T-helper 1 cell (primary cell): ENCODE measurements at regions not wholly inside any gene's neighbourhood (a gene's known extent, or its start where the extent isn't known, plus 50 kb on each side); places are given as distances from the start of the nearest gene placed in this dataset.

ENCODE experiments used
- DNase-seq, 5 donors: peaks; one replicate each; pipeline ENCODE4 v3.0.0-alpha.2; 2012 to 2020

DNA sequence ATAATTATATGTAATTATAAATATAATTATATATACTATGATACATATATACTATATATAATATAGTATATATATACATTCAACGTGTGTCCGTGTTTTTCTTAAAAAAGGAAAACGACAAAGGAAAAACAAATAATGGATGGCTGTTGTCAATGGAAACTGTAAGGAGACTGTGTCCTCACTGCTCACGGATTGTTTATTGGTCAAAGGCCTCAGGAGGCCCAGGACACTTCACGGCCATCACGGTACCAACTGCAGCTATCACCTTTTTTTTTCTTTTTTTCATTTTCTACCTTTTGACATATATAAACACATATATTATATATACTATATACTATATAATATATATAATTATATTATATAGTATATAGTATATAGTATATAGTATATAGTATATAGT is 113.4 kb downstream of the SPTSSA start:
- no peak for DNase-seq

GRCh38 chr14:34347683-34348082 is 114.4 kb downstream of the SPTSSA start:
- no peak for DNase-seq

DNA sequence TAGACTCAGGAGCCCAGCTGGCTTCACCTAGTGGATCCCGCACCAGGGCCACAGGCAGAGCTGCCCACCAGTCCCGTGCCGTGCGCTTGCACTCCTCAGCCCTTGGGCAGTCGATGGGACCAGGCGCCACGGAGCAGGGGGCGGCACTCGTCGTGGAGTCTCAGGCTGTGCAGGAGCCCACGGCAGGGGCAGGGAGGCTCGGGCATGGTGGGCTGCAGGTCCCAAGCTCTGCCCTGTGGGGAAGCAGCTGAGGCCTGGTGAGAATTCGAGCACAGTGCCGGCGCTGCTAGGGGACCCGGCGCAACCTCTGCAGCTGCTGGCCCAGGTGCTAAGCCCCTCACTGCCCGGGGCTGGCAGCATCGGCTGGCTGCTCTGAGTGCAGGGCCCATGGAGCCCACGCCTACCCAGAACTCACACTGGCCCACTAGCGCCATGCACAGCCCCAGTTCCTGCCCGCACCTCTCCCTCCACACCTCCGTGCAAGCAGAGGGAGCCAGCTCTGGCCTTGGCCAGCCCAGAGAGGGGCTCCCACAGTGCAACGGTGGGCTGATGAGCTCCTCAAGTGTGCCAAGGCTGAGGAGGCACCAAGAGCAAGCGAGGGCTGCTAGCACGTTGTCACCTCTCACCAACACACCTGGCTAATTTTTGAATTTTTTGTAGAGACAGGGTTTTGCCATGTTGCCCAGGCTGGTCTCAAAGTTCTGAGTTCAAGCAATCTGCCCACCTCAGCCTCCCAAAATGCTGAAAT is 116.1 kb downstream of the SPTSSA start:
- peak in 1 of 5 donors; percentile 6 for DNase-seq

GRCh38 chr14:34344318-34344717 is 117.7 kb downstream of the SPTSSA start:
- no peak for DNase-seq

DNA sequence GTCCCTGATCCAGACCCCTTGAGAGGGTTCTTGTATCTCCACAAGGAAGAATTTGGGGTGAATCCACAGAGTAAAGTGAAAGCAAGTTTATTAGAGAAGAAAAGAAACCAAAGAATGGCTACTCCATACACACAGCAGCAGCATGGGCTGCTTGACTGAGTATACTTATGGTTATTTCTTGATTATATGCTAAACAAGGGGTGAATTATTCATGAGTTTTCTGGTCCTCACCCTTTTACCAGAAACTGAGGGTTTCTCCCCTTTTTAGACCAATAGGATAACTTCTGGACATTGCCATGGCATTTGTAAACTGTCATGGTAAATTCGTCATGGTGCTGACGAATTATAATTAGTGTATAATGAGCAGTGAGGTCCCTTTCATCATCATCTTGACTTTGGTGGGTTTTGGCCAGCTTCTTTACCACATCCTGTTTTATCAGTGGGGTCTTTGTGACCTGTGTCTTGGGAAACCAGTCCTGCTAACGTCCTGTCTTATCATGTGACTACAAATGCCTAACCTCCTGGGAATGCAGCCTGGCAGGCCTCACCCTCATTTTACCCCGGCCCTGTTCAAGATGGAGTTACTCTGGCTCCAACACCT is 121.9 kb downstream of the SPTSSA start:
- no peak for DNase-seq

GRCh38 chr14:34338056-34338455 is 124.0 kb downstream of the SPTSSA start:
- DNase-seq: no peak

DNA sequence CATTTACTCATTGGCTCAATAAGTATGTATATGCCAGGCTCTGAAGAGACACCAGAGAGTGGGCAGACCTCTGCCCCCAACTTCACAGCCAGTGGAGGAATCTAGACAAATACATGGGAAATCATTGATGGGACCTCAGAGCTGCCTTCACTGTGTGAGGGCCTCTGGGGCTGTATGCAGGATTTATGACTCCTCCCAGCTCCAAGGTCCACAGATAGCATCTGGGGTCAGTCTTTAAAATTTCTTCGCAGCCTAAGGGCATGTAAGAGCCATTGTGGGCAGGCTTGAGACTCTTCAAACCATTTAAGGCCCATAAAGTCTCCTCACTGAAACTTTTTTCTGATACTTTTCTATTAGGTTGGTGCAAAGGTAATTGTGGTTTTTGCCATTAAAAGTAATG is 125.5 kb downstream of the SPTSSA start:
- DNase-seq: no peak

GRCh38 chr14:34335968-34336367 is 126.1 kb downstream of the SPTSSA start:
- no peak for DNase-seq

DNA sequence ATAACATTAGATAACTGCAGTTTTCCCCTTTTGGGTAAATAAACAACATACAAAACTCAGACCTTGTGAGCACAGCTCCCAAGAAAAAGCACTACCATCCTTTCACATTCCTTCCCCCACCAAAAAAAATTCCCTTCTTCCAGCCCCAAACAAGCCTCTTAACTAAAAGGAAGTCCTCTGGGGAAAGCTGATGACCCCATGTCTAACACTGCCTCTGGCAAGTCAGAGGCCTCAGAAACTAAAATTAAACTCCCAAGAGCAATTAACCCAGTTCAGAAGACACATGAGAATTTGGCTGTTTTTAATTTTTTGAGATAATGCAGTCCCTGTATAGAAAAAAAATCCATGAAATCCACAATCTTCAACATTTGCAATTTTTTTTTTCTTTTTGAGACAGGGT is 127.7 kb downstream of the SPTSSA start:
- DNase-seq: no peak

DNA sequence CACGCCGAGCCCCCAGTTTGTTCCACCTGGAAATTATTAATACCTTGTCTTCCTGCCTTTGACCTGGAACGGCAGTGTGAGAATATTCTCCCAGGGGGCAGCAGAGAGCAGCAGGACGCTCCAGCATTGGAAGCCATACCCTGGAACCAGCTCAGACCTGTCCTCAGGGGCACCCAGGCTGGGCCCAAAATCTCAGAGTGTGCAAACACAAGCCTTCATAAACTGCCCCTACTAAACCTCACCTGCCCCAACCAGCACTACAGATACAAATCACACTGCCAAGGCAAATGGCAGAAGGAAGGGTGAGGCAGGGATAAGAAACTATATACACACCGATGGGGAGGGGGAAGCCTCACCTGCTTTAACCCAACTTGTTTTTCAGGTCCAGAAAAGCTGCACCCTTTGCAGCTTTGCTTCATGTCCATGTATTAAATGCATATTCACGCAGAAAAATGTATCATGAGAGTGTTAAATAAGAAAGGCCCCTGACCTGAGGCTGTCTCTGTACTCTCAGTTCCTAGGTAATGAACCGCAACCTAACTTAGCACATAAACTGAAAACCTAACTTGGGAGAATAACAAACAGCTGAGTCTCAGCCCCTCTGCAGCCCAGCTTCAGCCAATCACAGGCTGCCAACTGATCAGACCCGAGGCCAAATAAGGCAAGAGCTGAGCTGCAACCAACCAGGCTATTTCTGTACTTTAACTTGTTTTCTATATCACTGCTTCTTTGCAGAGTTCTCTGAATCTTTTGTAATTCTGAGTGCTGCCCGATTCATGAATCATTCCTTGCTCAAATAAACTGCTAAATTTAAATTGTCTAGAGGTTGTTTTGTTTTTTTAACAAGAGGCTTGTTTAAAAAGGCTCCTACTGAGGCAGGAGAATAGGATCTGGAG is 130.1 kb downstream of the SPTSSA start:
- DNase-seq: peak; percentile 10 to 55 (median 27)

- DNase-seq: no peak
Observed at GRCh38 chr14:34330846-34331245, 131.2 kb downstream of the SPTSSA start.

GRCh38 chr14:34329301-34329700 is 132.7 kb downstream of the SPTSSA start:
- no peak for DNase-seq

DNA sequence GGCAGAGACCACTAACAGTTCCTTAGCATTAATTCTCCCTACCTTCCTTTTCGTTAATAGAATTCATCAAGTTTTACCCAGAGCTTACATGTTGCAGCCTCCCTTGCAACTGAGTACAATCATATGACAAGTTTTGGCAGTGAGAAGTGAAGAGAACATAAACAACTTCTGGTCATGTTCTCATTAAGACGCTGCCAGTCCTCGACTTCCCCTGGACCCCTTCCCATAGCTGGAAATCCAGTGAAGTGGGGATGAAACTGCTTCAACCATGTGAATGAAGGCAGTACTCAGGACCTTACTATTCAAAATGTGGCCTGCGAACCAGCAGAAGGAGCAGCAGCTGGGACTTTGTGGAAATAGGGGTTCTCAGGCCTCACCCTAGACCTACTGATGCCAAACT is 133.9 kb downstream of the SPTSSA start:
- no peak for DNase-seq

DNA sequence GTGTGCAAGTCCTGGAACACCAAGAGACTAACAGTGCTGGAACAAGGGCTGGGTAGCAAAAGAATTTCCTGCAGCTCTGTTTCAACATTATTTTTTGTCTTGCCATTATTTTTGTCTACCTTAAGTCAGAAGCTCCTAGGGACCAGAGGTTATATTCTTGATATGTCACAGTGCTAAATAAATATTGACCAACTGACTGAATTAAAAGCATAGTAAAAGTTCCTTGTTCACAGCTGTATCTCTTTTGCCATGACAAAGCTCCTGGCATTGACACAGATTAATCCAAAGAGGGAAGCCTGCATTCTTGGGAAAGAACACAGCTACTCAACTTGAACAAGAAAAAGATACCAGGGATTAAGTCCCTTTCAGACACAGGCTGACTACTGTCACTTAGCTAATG is 136.5 kb downstream of the SPTSSA start:
- no peak for DNase-seq

GRCh38 chr14:34324363-34324795 is 137.7 kb downstream of the SPTSSA start:
- DNase-seq: peak in 2 of 5 donors; percentile 10 to 23

GRCh38 chr14:34322940-34323418 is 139.1 kb downstream of the SPTSSA start:
- peak; percentile 47 to 66 (median 55) for DNase-seq

- no peak for DNase-seq
Observed at GRCh38 chr14:34319140-34319539, 142.9 kb downstream of the SPTSSA start.

GRCh38 chr14:34318014-34318413 is 144.0 kb downstream of the SPTSSA start:
- DNase-seq: no peak

GRCh38 chr14:34310724-34311123 is 151.3 kb downstream of the SPTSSA start:
- DNase-seq: no peak

- no peak for DNase-seq
Observed at GRCh38 chr14:34303811-34304210, 158.2 kb downstream of the SPTSSA start.

GRCh38 chr14:34302654-34303053 is 159.4 kb downstream of the SPTSSA start:
- DNase-seq: no peak

- DNase-seq: peak in 1 of 5 donors; percentile 34
Observed at GRCh38 chr14:34300882-34301734, 160.9 kb downstream of the SPTSSA start.
